ENCODE measurements at regions not wholly inside any gene's neighbourhood (a gene's known extent, or its start where the extent isn't known, plus 50 kb on each side); places are given as distances from the start of the nearest gene placed in this dataset.

DNA sequence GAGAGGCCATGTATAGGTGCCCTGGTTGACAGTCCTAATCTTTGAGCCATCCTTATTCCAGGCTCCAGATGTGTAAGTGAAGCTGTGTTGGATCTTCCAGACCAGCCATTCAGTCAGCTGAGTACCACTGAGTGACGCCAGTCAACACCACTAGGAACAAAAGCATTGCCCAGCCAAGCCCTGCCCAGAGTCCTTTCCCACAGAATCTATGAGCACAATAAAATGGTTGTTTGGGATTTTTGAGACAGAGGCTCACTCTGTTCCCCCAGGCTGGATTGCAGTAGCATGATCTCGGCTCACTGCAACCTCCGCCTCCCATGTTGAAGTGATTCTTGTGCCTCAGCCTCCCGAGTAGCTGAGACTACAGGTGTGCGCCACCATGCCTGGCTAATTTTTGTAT lies 262.5 kb downstream of the BCOR start:
- Histone ChIP-seq H3F3A (ENCODE audit: insufficient read depth, low read length) (no peaks in the 10 kb centered on the region), H3K36me3 (ENCODE audit: insufficient read depth, low read length) (no peaks in the 10 kb centered on the region; the same call in 1 of the 2 replicates), H3K4me3 (ENCODE audit: low read depth, low read length, poor library complexity, severe bottlenecking) (no peak overlapping the region), H3K4me2 (ENCODE audit: low read length) (no peak overlapping the region), H4K20me1 (ENCODE audit: insufficient read depth, low read length) (no peaks in the 10 kb centered on the region), H3K27me3 (ENCODE audit: insufficient read depth, low read length) (no peaks in the 10 kb centered on the region), H2AFZ (ENCODE audit: low read length) (no peak overlapping the region), H3K9me3 (ENCODE audit: low read length) (no peaks in the 10 kb centered on the region), H3K27ac (ENCODE audit: low read depth, low read length, poor library complexity, severe bottlenecking) (no peak overlapping the region), H3K79me2 (ENCODE audit: insufficient read depth, low read length) (no peaks in the 10 kb centered on the region), H3K4me1 (ENCODE audit: insufficient read depth, low read length, severe bottlenecking) (no peaks in the 10 kb centered on the region), H3K9ac (ENCODE audit: low read length) (no peak overlapping the region), H3K9me2 (ENCODE audit: low read depth, low read length) (no peaks in the 10 kb centered on the region)
- TF ChIP-seq, protein P1, sequence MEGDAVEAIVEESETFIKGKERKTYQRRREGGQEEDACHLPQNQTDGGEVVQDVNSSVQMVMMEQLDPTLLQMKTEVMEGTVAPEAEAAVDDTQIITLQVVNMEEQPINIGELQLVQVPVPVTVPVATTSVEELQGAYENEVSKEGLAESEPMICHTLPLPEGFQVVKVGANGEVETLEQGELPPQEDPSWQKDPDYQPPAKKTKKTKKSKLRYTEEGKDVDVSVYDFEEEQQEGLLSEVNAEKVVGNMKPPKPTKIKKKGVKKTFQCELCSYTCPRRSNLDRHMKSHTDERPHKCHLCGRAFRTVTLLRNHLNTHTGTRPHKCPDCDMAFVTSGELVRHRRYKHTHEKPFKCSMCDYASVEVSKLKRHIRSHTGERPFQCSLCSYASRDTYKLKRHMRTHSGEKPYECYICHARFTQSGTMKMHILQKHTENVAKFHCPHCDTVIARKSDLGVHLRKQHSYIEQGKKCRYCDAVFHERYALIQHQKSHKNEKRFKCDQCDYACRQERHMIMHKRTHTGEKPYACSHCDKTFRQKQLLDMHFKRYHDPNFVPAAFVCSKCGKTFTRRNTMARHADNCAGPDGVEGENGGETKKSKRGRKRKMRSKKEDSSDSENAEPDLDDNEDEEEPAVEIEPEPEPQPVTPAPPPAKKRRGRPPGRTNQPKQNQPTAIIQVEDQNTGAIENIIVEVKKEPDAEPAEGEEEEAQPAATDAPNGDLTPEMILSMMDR (IDR thresholded peaks at IDR 0.05; ENCODE audit: low read length), result no peak
- TF ChIP-seq EZH2 (IDR thresholded peaks at IDR 0.05; ENCODE audit: borderline replicate concordance, low read length), result no peak

DNA sequence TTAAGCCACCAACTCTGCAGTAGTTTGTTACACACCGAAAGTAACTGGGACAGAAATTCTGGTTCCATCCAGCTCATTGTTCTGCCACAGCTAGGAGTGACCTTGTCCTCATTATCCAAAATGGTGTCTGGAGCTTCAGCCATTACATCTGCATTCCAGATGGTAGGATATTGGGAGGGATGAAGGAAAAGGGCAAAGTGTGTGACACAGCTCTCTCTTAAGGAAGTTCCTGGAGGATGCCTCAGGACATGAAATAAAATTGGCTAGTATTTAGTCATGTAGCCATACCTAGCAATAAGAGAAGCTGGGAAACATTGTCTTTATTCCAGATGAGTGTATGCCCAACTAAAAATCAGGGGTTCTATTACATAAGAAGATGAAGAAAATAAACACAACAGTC lies 262.0 kb downstream of the BCOR start:
- H3F3A ChIP-seq (ENCODE audit: insufficient read depth, low read length), result no peaks in the 10 kb centered on the region
- no peaks in the 10 kb centered on the region for H4K20me1 ChIP-seq (ENCODE audit: insufficient read depth, low read length)
- no peak overlapping the region for H2AFZ ChIP-seq (ENCODE audit: low read length)
- no peak overlapping the region for H3K4me2 ChIP-seq (ENCODE audit: low read length)
- no peaks in the 10 kb centered on the region for H3K9me3 ChIP-seq (ENCODE audit: low read length)
- no peaks in the 10 kb centered on the region for H3K79me2 ChIP-seq (ENCODE audit: insufficient read depth, low read length)
- H3K27me3 ChIP-seq (ENCODE audit: insufficient read depth, low read length), result no peaks in the 10 kb centered on the region
- no peaks in the 10 kb centered on the region for H3K4me1 ChIP-seq (ENCODE audit: insufficient read depth, low read length, severe bottlenecking)
- no peak overlapping the region for H3K9ac ChIP-seq (ENCODE audit: low read length)
- TF ChIP-seq EZH2 (IDR thresholded peaks at IDR 0.05; ENCODE audit: borderline replicate concordance, low read length), result no peak
- TF ChIP-seq, protein P1 (IDR thresholded peaks at IDR 0.05; ENCODE audit: low read length), result no peak
- H3K27ac ChIP-seq (ENCODE audit: low read depth, low read length, poor library complexity, severe bottlenecking), result no peak overlapping the region
- no peaks in the 10 kb centered on the region for H3K9me2 ChIP-seq (ENCODE audit: low read depth, low read length)
- no peaks in the 10 kb centered on the region; the same call in 1 of the 2 replicates for H3K36me3 ChIP-seq (ENCODE audit: insufficient read depth, low read length)
- H3K4me3 ChIP-seq (ENCODE audit: low read depth, low read length, poor library complexity, severe bottlenecking), result no peak overlapping the region

DNA sequence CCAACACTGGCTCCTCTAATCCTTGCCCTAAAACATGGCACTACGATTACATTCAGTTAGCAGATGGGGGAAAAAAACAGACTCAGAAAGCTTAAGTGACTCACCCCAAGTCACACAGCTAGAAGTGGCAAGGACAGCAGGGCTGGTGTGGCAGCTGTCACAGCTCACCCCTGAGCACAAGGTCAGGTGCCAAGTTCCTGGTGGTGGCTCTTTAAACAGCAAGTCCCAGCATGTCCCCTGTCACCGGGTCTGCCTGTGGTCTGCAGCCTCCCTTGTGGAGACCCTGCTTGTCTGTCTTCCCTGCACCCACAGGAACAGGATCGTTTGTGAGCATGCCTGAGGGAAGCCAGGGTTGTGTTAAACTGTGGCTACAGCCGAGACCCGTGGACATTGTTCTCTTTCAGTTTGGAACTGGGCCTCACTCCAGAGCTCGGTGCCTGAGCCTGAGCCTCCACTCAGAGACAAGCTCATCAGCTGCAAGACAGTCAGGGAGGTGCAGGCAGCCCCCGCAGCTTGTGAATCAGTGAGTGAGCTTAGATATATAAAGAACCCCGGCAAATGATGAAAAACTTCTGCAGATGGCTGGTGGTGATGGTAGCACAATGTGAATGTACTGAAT lies 260.8 kb downstream of the BCOR start:
- no peaks in the 10 kb centered on the region; the same call in 1 of the 2 replicates for H3K36me3 ChIP-seq (ENCODE audit: insufficient read depth, low read length)
- H3K9me2 ChIP-seq (ENCODE audit: low read depth, low read length), result no peaks in the 10 kb centered on the region
- H2AFZ ChIP-seq (ENCODE audit: low read length), result no peak overlapping the region
- no peaks in the 10 kb centered on the region for H3K9me3 ChIP-seq (ENCODE audit: low read length)
- H3K27me3 ChIP-seq (ENCODE audit: insufficient read depth, low read length), result no peaks in the 10 kb centered on the region
- no peaks in the 10 kb centered on the region for H4K20me1 ChIP-seq (ENCODE audit: insufficient read depth, low read length)
- H3K4me2 ChIP-seq (ENCODE audit: low read length), result no peak overlapping the region
- H3K4me1 ChIP-seq (ENCODE audit: insufficient read depth, low read length, severe bottlenecking), result no peaks in the 10 kb centered on the region
- H3K9ac ChIP-seq (ENCODE audit: low read length), result no peak overlapping the region
- H3K4me3 ChIP-seq (ENCODE audit: low read depth, low read length, poor library complexity, severe bottlenecking), result no peak overlapping the region
- no peaks in the 10 kb centered on the region for H3F3A ChIP-seq (ENCODE audit: insufficient read depth, low read length)
- H3K27ac ChIP-seq (ENCODE audit: low read depth, low read length, poor library complexity, severe bottlenecking), result no peak overlapping the region
- TF ChIP-seq, protein P1 (IDR thresholded peaks at IDR 0.05; ENCODE audit: low read length), result no peak
- TF ChIP-seq EZH2 (IDR thresholded peaks at IDR 0.05; ENCODE audit: borderline replicate concordance, low read length), result no peak
- H3K79me2 ChIP-seq (ENCODE audit: insufficient read depth, low read length), result no peaks in the 10 kb centered on the region
